H1 (cell line): ENCODE measurements at regions not wholly inside any gene's neighbourhood (a gene's known extent, or its start where the extent isn't known, plus 50 kb on each side); places are given as distances from the start of the nearest gene placed in this dataset.

Experiments
- CTCF ChIA-PET: fragments of 300-600 bp; sonication (Branson Sonifier 250); formaldehyde crosslinking; loops from one replicate; lab custom pipeline; 2021; ENCODE audit not compliant: partially characterized antibody; lab: Charles Lee
- POLR2A ChIA-PET: fragments of 300-600 bp; sonication (Branson Sonifier 250); formaldehyde crosslinking; loops from one replicate; lab custom pipeline; 2021; ENCODE audit warnings: inconsistent platforms; ENCODE audit not compliant: partially characterized antibody; lab: Charles Lee
- DNase-seq, 2 experiments: peaks; one replicate each; pipeline versions ENCODE4 v3.0.0 to v3.0.0-alpha.2; 2010 to 2022; ENCODE audit warnings: low spot score in 2 of 2, low read depth in 1 of 2, mixed read lengths in 1 of 2
- FAIRE-seq: peaks from 2 replicates; lab custom pipeline; 2011; peaks lifted over from hg19 to GRCh38; lab: Jason Lieb, UNC
- H2AFZ ChIP-seq: 2 replicates; pipeline ENCODE4 v1.8.1; 2012; ENCODE audit warnings: low read length, inconsistent platforms
- H2AK5ac ChIP-seq: 2 replicates; pipeline ENCODE4 v1.6.1; 2013; ENCODE audit warnings: low read depth, low read length
- H2BK120ac ChIP-seq: replicated peaks from 2 replicates; pipeline ENCODE3; 2013; ENCODE audit warnings: low read depth, low read length, inconsistent platforms
- H2BK12ac ChIP-seq: 2 replicates; pipeline ENCODE4 v1.6.1; 2013; ENCODE audit warnings: low read depth, low read length
- H2BK15ac ChIP-seq: 2 replicates; pipeline ENCODE4 v1.6.1; 2013; ENCODE audit warnings: low read length
- H2BK20ac ChIP-seq: 2 replicates; pipeline ENCODE4 v1.6.1; 2013; ENCODE audit warnings: low read length
- H2BK5ac ChIP-seq: 2 replicates; pipeline ENCODE4 v1.6.1; 2013; ENCODE audit warnings: low read depth, low read length
- H3K14ac ChIP-seq: 2 replicates; pipeline ENCODE4 v1.6.1; 2013; ENCODE audit warnings: inconsistent platforms; ENCODE audit not compliant: insufficient read length
- H3K18ac ChIP-seq: 2 replicates; pipeline ENCODE4 v1.6.1; 2013; ENCODE audit warnings: low read length; ENCODE audit errors: extremely low read depth
- H3K23ac ChIP-seq: 2 replicates; pipeline ENCODE4 v1.6.1; 2013; ENCODE audit warnings: inconsistent platforms; ENCODE audit not compliant: insufficient read length
- H3K23me2 ChIP-seq: 2 replicates; pipeline ENCODE4 v1.6.1; 2013; ENCODE audit warnings: low read depth, low read length
- H3K27ac ChIP-seq: 2 replicates; pipeline ENCODE4 v1.6.1; 2011; ENCODE audit warnings: low read depth, low read length, inconsistent platforms
- H3K27me3 ChIP-seq, 4 experiments: replicated peaks in 1 of 4; 1 replicate in 1 of 4; 2 replicates in 3 of 4; pipeline versions ENCODE4 v1.6.1 to v1.8.1; 2011 to 2013; ENCODE audit warnings: low read length in 3 of 4, mild to moderate bottlenecking in 3 of 4, inconsistent platforms in 2 of 4, mixed read lengths in 2 of 4, moderate library complexity in 1 of 4; ENCODE audit not compliant: control insufficient read depth in 3 of 4, insufficient read depth in 3 of 4; ENCODE audit errors: extremely low read depth in 1 of 4
- H3K36me3 ChIP-seq, 4 experiments: 2 replicates each; pipeline versions ENCODE4 v1.6.1 to v1.8.1; 2011 to 2013; ENCODE audit warnings: mild to moderate bottlenecking in 4 of 4, low read length in 3 of 4, moderate library complexity in 2 of 4, control low read depth in 1 of 4, inconsistent platforms in 1 of 4; ENCODE audit not compliant: insufficient read depth in 4 of 4, control insufficient read depth in 2 of 4
- H3K4ac ChIP-seq: replicated peaks from 2 replicates; pipeline ENCODE3; 2013; ENCODE audit warnings: low read length, low read depth, mixed read lengths, inconsistent platforms; ENCODE audit not compliant: insufficient read length
- H3K4me1 ChIP-seq, 4 experiments: replicated peaks in 1 of 4; 1 replicate in 1 of 4; 2 replicates in 3 of 4; pipeline versions ENCODE4 v1.6.1 to v1.8.1; 2011 to 2013; ENCODE audit warnings: low read length in 3 of 4, inconsistent platforms in 2 of 4, mixed read lengths in 1 of 4; ENCODE audit not compliant: insufficient read depth in 4 of 4, control insufficient read depth in 3 of 4
- H3K4me2 ChIP-seq, 2 experiments: 2 replicates each; pipeline versions ENCODE4 v1.6.1 to v1.8.1; 2011 to 2013; ENCODE audit warnings: low read depth in 2 of 2, low read length in 2 of 2, control low read depth in 1 of 2, inconsistent platforms in 1 of 2, mild to moderate bottlenecking in 1 of 2; ENCODE audit not compliant: insufficient read depth in 1 of 2
- H3K4me3 ChIP-seq, 4 experiments: fragments of 200-600, 300-600 bp in 1 of 4; sonication (generic), shearing (Covaris generic), sonication (Bioruptor Twin) in 1 of 4; 2 replicates each; pipeline versions ENCODE4 v1.5.1 to v1.8.1; 2011 to 2016; ENCODE audit warnings: low read length in 4 of 4, low read depth in 3 of 4, control low read depth in 2 of 4, inconsistent platforms in 2 of 4, mild to moderate bottlenecking in 2 of 4, mixed read lengths in 1 of 4, moderate library complexity in 1 of 4; ENCODE audit not compliant: insufficient read depth in 2 of 4; ENCODE audit errors: extremely low read depth in 1 of 4
- H3K56ac ChIP-seq: replicated peaks from 2 replicates; pipeline ENCODE3; 2013; ENCODE audit warnings: low read depth, mild to moderate bottlenecking, mixed read lengths, low read length, inconsistent platforms; ENCODE audit not compliant: insufficient read length
- H3K79me1 ChIP-seq: 2 replicates; pipeline ENCODE4 v1.6.1; 2013; ENCODE audit warnings: low read depth, low read length, control low read depth
- H3K79me2 ChIP-seq, 2 experiments: 2 replicates each; pipeline versions ENCODE4 v1.6.1 to v1.8.1; 2012 to 2013; ENCODE audit warnings: low read length in 2 of 2, mild to moderate bottlenecking in 2 of 2, inconsistent platforms in 1 of 2; ENCODE audit not compliant: insufficient read depth in 2 of 2, control insufficient read depth in 1 of 2
- H3K9ac ChIP-seq, 4 experiments: replicated peaks in 1 of 4; 1 replicate in 1 of 4; 2 replicates in 3 of 4; pipeline versions ENCODE4 v1.6.1 to v1.8.1; 2011 to 2013; ENCODE audit warnings: low read depth in 3 of 4, low read length in 3 of 4, control low read depth in 2 of 4, mild to moderate bottlenecking in 2 of 4, moderate library complexity in 2 of 4, inconsistent platforms in 1 of 4; ENCODE audit errors: extremely low read depth in 1 of 4
- H3K9me3 ChIP-seq, 2 experiments: 2 replicates each; pipeline versions ENCODE4 v1.6.1 to v1.8.1; 2012 to 2013; ENCODE audit warnings: mild to moderate bottlenecking in 2 of 2, moderate library complexity in 2 of 2, control low read depth in 1 of 2, inconsistent platforms in 1 of 2, low read depth in 1 of 2, low read length in 1 of 2, mixed read lengths in 1 of 2; ENCODE audit not compliant: insufficient read depth in 2 of 2
- H4K20me1 ChIP-seq, 2 experiments: replicated peaks in 1 of 2; 2 replicates each; pipeline versions ENCODE3 to v1.8.1; 2011 to 2013; ENCODE audit warnings: inconsistent platforms in 2 of 2, low read length in 2 of 2, mild to moderate bottlenecking in 1 of 2; ENCODE audit not compliant: insufficient read depth in 2 of 2, control insufficient read depth in 1 of 2
- H4K5ac ChIP-seq: 2 replicates; pipeline ENCODE4 v1.6.1; 2013; ENCODE audit warnings: low read length, low read depth, mixed read lengths, inconsistent platforms; ENCODE audit not compliant: insufficient read length
- H4K8ac ChIP-seq: 2 replicates; pipeline ENCODE4 v1.8.0; 2013; ENCODE audit warnings: mild to moderate bottlenecking, moderate library complexity, low read length, inconsistent platforms; ENCODE audit not compliant: insufficient read depth; ENCODE audit errors: extremely low read depth
- H4K91ac ChIP-seq: replicated peaks from 2 replicates; pipeline ENCODE3; 2013; ENCODE audit warnings: low read length, mixed read lengths, inconsistent platforms; ENCODE audit not compliant: insufficient read length
- CEBPB ChIP-seq: IDR thresholded peaks from 2 replicates; pipeline ENCODE4 v1.6.1; 2012; ENCODE audit warnings: low read depth, low read length
- CHD2 ChIP-seq: IDR thresholded peaks from 2 replicates; pipeline ENCODE4 v1.6.1; 2012; ENCODE audit warnings: low read length, improper control_type of control experiment
- TBP ChIP-seq: IDR thresholded peaks from 2 replicates; pipeline ENCODE4 v1.6.1; 2011; ENCODE audit warnings: low read depth, low read length, improper control_type of control experiment
- TEAD4 ChIP-seq: IDR thresholded peaks from 2 replicates; pipeline ENCODE4 v1.6.1; 2012; ENCODE audit warnings: low read depth, low read length, inconsistent platforms, mixed read lengths
- YY1 ChIP-seq: IDR thresholded peaks from 2 replicates; pipeline ENCODE4 v1.6.1; 2011; ENCODE audit warnings: low read depth, mild to moderate bottlenecking, low read length
- WGBS, 2 experiments: shearing (Covaris generic) in 1 of 2; methylation state at CpG; one replicate each; pipeline versions ENCODE4 v1.1.6 to v1.1.7; 2013 to 2015; ENCODE audit warnings: low lambda C conversion rate in 2 of 2, mixed read lengths in 2 of 2, inconsistent platforms in 1 of 2, low coverage in 1 of 2, missing lambda C conversion rate in 1 of 2; ENCODE audit not compliant: insufficient replicate concordance in 2 of 2, insufficient coverage in 1 of 2, insufficient read length in 1 of 2; ENCODE audit errors: extremely low coverage in 1 of 2, missing lambda C conversion rate in 1 of 2; 5-methylcytosine and 5-hydroxymethylcytosine counted together

DNA sequence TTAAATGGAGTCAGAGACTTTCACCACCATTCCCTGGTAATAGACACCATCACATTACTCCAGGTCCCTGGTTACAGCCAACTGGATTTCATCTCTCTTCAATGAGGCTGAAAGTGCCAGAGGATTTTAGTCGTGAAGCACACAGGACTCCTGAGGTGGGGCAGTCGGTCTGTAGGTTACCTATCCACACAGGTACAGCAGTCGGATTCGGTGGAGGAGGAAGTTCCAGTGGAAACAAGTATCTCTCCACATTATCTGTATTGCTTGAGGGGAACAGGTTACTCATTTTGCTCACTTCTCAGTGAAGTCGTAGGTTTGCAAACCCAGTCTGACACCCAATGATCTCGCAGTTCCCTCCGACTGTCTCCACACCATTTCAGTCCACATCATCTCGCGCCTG lies 82.3 kb upstream of the TMEM45B start:
- H3K79me2 ChIP-seq = no peaks in the 10 kb centered on the region
- H2BK5ac ChIP-seq = no peak overlapping the region
- POLR2A ChIA-PET = no interaction called here
- no peak for FAIRE-seq
- DNase-seq = no peak
- no peak overlapping the region for H2BK15ac ChIP-seq
- H3K79me1 ChIP-seq = no peaks in the 10 kb centered on the region
- no peaks in the 10 kb centered on the region for H3K4me1 ChIP-seq
- H3K14ac ChIP-seq = no peak overlapping the region
- H4K91ac ChIP-seq = no peak overlapping the region
- H3K23me2 ChIP-seq = no peaks in the 10 kb centered on the region
- H4K20me1 ChIP-seq = no peaks in the 10 kb centered on the region
- no peak overlapping the region for H4K5ac ChIP-seq
- no peak overlapping the region for H3K9ac ChIP-seq
- H2AFZ ChIP-seq = no peak overlapping the region
- no peak overlapping the region for H3K18ac ChIP-seq
- H2BK120ac ChIP-seq = no peak overlapping the region
- H3K4me3 ChIP-seq = no peak overlapping the region
- no peak overlapping the region for H2AK5ac ChIP-seq
- H3K23ac ChIP-seq = no peak overlapping the region
- no peak overlapping the region for H3K56ac ChIP-seq
- H3K4me2 ChIP-seq = no peak overlapping the region
- 94% methylated on average over 9 of the region's 9 CpGs; no CpG with 5 or more reads in 1 of the 2 experiments for WGBS, 2 experiments
- H3K27me3 ChIP-seq = no peaks in the 10 kb centered on the region
- H3K27ac ChIP-seq = no peak overlapping the region
- CTCF ChIA-PET = interaction anchor here (1.8 kb wide), 1 partner anchor 17 kb away, joined by 7 read pairs; no protein-coding TSS in a partner anchor
- TF ChIP-seq TBP (no peak), TEAD4 (no peak), CEBPB (no peak), YY1 (no peak), CHD2 (no peak)
- TF ChIP-seq, all 59 proteins: peak for 0
- Histone ChIP-seq H3K9me3 (no peaks in the 10 kb centered on the region), H2BK20ac (no peak overlapping the region), H3K4ac (no peak overlapping the region), H3K36me3 (no peaks in the 10 kb centered on the region), H4K8ac (no peak overlapping the region), H2BK12ac (no peak overlapping the region)
